Adrenal gland (tissue), 5 donors: ENCODE measurements at regions not wholly inside any gene's neighbourhood (a gene's known extent, or its start where the extent isn't known, plus 50 kb on each side); places are given as distances from the start of the nearest gene placed in this dataset.

ENCODE experiments used
- CTCF ChIP-seq, 6 experiments: fragments of 450-650 bp in 4 of 6; fragments of 200-600 bp in 2 of 6; sonication (generic) in 1 of 6; IDR thresholded peaks; 1 replicate in 5 of 6; 2 replicates in 1 of 6; pipeline versions ENCODE4 v1.5.1 to v1.8.0; 2016 to 2021; ENCODE audit warnings: antibody characterized with exemption in 6 of 6, mild to moderate bottlenecking in 2 of 6, moderate library complexity in 1 of 6
- POLR2A ChIP-seq, 2 donors: fragments of 450-650 bp; IDR thresholded peaks; one replicate each; pipeline ENCODE4 v1.6.1; 2017; ENCODE audit warnings: antibody characterized with exemption in 2 of 2, mild to moderate bottlenecking in 2 of 2, moderate library complexity in 1 of 2
- donor health status: DM: no; HTN: no; CAD: no.

DNA sequence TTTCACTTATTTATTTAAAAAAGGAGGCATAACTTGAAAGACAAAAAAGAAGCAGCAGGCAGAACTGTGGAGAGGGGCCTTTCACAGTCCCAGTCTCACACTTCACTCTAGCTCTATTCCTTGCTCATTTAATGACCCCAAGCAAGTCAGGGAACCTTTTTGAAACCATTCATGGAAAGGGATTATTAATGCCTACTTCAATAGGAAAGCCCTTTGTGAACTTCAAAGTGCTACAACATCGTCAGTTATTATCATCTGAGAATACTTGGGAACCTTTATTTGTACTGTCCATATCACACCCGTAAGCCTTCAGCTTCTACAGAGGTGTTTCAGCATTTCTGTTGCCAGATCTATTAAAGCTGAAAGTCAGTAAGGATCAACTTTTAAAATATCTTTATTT, 320.2 kb downstream of the TMEM161B start:
- TF ChIP-seq CTCF (IDR thresholded peaks at IDR 0.05) (no peak), POLR2A (IDR thresholded peaks at IDR 0.05) (no peak)
